GM12878 (cell line): ENCODE measurements at regions not wholly inside any gene's neighbourhood (a gene's known extent, or its start where the extent isn't known, plus 50 kb on each side); places are given as distances from the start of the nearest gene placed in this dataset.

Source experiments
- E2F4 ChIP-seq: IDR thresholded peaks from 2 replicates; pipeline ENCODE4 v1.6.1; 2012; ENCODE audit warnings: low read depth, low read length, improper control_type of control experiment
- GATAD2B ChIP-seq: fragments of 450-650 bp; conservative IDR thresholded peaks from 2 replicates; pipeline ENCODE4 v1.6.1; 2017; ENCODE audit warnings: low read depth, mild to moderate bottlenecking, moderate library complexity
- HDGF ChIP-seq: fragments of 450-650 bp; IDR thresholded peaks from 2 replicates; pipeline ENCODE4 v1.6.1; 2016; ENCODE audit warnings: antibody characterized with exemption
- PAX8 ChIP-seq: fragments of 450-650 bp; IDR thresholded peaks from 2 replicates; pipeline ENCODE4 v1.6.1; 2017; ENCODE audit warnings: mild to moderate bottlenecking, moderate library complexity
- SKIL ChIP-seq: fragments of 450-650 bp; IDR thresholded peaks from 2 replicates; pipeline ENCODE4 v1.6.1; 2017; ENCODE audit warnings: mild to moderate bottlenecking, low read depth, inconsistent platforms; ENCODE audit not compliant: poor library complexity, severe bottlenecking
- YY1 ChIP-seq: IDR thresholded peaks from 2 replicates; pipeline ENCODE4 v1.6.1; 2011; ENCODE audit warnings: low read depth, mild to moderate bottlenecking, low read length
- ZBTB4 ChIP-seq: fragments of 450-650 bp; formaldehyde crosslinking; IDR thresholded peaks from 2 replicates; pipeline ENCODE4 v1.4.0; 2022; ENCODE audit warnings: mild to moderate bottlenecking, moderate library complexity
- ZNF207 ChIP-seq: fragments of 450-650 bp; IDR thresholded peaks from 2 replicates; pipeline ENCODE4 v1.6.1; 2014; ENCODE audit warnings: antibody characterized with exemption, mild to moderate bottlenecking, borderline replicate concordance
- ZNF24 ChIP-seq: fragments of 450-650 bp; IDR thresholded peaks from 2 replicates; pipeline ENCODE4 v1.6.1; 2017; ENCODE audit warnings: antibody characterized with exemption, mild to moderate bottlenecking

- TF ChIP-seq ZBTB4 (CRISPR knock-in tag): no peak
- no peak for TF ChIP-seq E2F4
- TF ChIP-seq PAX8: no peak
- TF ChIP-seq ZNF207: no peak
- no peak for TF ChIP-seq GATAD2B
- no peak for TF ChIP-seq ZNF24
- TF ChIP-seq SKIL: no peak
- no peak for TF ChIP-seq YY1
- no peak for TF ChIP-seq HDGF
- TF ChIP-seq, all 136 proteins: peak for 0
Measured at GRCh38 chr6:40909811-40910210, 129.2 kb downstream of the UNC5CL start (continued).
